Activated T-cell treated with anti-CD3 and anti-CD28 coated beads for 4 hours (primary cell): ENCODE measurements at regions not wholly inside any gene's neighbourhood (a gene's known extent, or its start where the extent isn't known, plus 50 kb on each side); places are given as distances from the start of the nearest gene placed in this dataset.

Source experiments
- DNase-seq: peaks from one replicate; pipeline ENCODE4 v3.0.0-alpha.2; 2020

- DNase-seq: no peak
Measured at GRCh38 chr2:217749008-217749407, 253.8 kb downstream of the TNS1 start.

- DNase-seq: no peak
Measured at GRCh38 chr2:217746808-217747207, 256.0 kb downstream of the TNS1 start.

GRCh38 chr2:217743966-217744761 is 258.6 kb downstream of the TNS1 start:
- no peak for DNase-seq

GRCh38 chr2:217743407-217743806 is 259.4 kb downstream of the TNS1 start:
- no peak for DNase-seq

GRCh38 chr2:217742841-217743240 is 260.0 kb downstream of the TNS1 start:
- DNase-seq: no peak

- no peak for DNase-seq
Measured at GRCh38 chr2:217742276-217742675, 260.5 kb downstream of the TNS1 start.

GRCh38 chr2:217741381-217741955 is 261.3 kb downstream of the TNS1 start:
- no peak for DNase-seq

- DNase-seq: no peak
Measured at GRCh38 chr2:217740756-217741155, 262.0 kb downstream of the TNS1 start.

GRCh38 chr2:217740178-217740577 is 262.6 kb downstream of the TNS1 start:
- DNase-seq: no peak

- DNase-seq: no peak
Measured at GRCh38 chr2:217739741-217740140, 263.1 kb downstream of the TNS1 start.

GRCh38 chr2:217738061-217738460 is 264.7 kb downstream of the TNS1 start:
- no peak for DNase-seq

- DNase-seq: no peak
Measured at GRCh38 chr2:217736776-217737550, 265.8 kb downstream of the TNS1 start.

GRCh38 chr2:217735899-217736298 is 266.9 kb downstream of the TNS1 start:
- DNase-seq: no peak

- no peak for DNase-seq
Measured at GRCh38 chr2:217735034-217735433, 267.8 kb downstream of the TNS1 start.

- DNase-seq: no peak
Measured at GRCh38 chr2:217733461-217733860, 269.3 kb downstream of the TNS1 start.

GRCh38 chr2:217732992-217733391 is 269.8 kb downstream of the TNS1 start:
- DNase-seq: no peak

- no peak for DNase-seq
Measured at GRCh38 chr2:217731805-217732204, 271.0 kb downstream of the TNS1 start.

GRCh38 chr2:217729421-217730053 is 273.3 kb downstream of the TNS1 start:
- no peak for DNase-seq

- DNase-seq: no peak
Measured at GRCh38 chr2:217727801-217728200, 275.0 kb downstream of the TNS1 start.

GRCh38 chr2:217725409-217725808 is 277.4 kb downstream of the TNS1 start:
- DNase-seq: no peak

GRCh38 chr2:217724471-217724870 is 278.3 kb downstream of the TNS1 start:
- DNase-seq: no peak

GRCh38 chr2:217723981-217724380 is 278.8 kb downstream of the TNS1 start:
- no peak for DNase-seq

GRCh38 chr2:217722883-217723472 is 279.8 kb downstream of the TNS1 start:
- no peak for DNase-seq
